ENCODE measurements at regions not wholly inside any gene's neighbourhood (a gene's known extent, or its start where the extent isn't known, plus 50 kb on each side); places are given as distances from the start of the nearest gene placed in this dataset.

DNA sequence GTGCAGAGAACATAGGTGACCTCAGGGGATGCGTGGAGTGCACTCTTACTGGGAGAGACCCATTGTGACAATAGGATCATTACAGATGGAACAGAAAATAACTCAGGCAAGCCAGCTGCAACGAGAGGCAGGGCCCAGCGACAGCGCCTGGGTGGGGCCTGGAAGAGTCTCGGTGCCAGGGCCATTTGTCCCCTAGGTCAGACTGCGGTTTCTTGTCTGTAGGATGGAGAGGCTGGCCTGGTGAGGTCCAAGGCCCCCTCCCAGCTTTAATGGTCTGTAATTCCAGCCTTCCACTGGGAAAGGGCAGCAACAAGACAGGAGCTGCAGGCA, 208.6 kb upstream of the APCDD1 start:
- peaks cover 2% of the 10 kb centered on the region for H3K27me3 Mint-ChIP-seq (ENCODE audit: low read depth)
- H3K4me1 Mint-ChIP-seq (ENCODE audit: low read depth): peaks cover 20% of the 10 kb centered on the region
- TF ChIP-seq, protein P1, sequence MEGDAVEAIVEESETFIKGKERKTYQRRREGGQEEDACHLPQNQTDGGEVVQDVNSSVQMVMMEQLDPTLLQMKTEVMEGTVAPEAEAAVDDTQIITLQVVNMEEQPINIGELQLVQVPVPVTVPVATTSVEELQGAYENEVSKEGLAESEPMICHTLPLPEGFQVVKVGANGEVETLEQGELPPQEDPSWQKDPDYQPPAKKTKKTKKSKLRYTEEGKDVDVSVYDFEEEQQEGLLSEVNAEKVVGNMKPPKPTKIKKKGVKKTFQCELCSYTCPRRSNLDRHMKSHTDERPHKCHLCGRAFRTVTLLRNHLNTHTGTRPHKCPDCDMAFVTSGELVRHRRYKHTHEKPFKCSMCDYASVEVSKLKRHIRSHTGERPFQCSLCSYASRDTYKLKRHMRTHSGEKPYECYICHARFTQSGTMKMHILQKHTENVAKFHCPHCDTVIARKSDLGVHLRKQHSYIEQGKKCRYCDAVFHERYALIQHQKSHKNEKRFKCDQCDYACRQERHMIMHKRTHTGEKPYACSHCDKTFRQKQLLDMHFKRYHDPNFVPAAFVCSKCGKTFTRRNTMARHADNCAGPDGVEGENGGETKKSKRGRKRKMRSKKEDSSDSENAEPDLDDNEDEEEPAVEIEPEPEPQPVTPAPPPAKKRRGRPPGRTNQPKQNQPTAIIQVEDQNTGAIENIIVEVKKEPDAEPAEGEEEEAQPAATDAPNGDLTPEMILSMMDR (IDR thresholded peaks at IDR 0.05): no peak
- H3K9me3 Mint-ChIP-seq (ENCODE audit: low read depth): no peaks in the 10 kb centered on the region
- H3K4me3 Mint-ChIP-seq (ENCODE audit: unreplicated experiment): no peak overlapping the region
- no peaks in the 10 kb centered on the region for H3K36me3 Mint-ChIP-seq (ENCODE audit: low read depth)
- no peak overlapping the region for H3K27ac Mint-ChIP-seq (ENCODE audit: unreplicated experiment)
- DNase-seq (ENCODE audit: low spot score): no peak

DNA sequence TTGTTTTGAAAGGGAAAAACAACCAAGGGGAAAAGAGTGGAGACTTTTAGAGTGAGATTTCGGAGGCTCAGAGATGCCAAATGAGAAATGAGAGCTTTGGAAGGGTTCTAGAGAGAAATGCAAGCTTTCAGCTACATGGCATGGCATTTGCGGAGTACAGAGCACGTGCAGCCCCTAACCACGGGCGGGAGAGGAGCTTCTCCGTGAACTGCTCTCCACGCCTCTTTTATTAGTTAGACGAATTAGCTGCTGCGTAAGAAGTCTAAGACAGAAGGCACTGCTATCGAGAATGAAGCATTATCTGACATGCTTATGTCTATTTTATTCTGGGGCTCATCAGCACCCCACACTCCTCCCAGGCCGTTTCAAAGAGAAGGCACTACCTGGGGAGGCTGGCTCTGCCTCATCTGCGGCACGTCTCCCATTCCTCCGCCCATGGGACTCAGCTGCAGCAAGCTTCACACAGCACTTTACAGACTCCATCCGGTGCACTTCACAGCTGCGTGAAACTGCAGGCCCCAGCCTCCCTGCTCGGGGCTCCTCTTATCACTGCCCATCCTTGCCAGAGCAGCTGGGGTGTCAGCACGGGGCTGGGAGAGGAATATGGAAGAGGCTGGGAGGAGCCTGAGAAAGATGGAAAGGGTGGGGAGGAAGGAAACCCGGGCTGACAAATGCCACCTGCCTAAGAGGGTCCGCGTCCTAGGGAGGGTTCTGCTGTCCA, 207.3 kb upstream of the APCDD1 start:
- TF ChIP-seq, protein P1 (IDR thresholded peaks at IDR 0.05): no peak
- peaks cover 9% of the 10 kb centered on the region for H3K4me1 Mint-ChIP-seq (ENCODE audit: low read depth)
- H3K27ac Mint-ChIP-seq (ENCODE audit: unreplicated experiment): no peak overlapping the region
- H3K9me3 Mint-ChIP-seq (ENCODE audit: low read depth): no peaks in the 10 kb centered on the region
- no peak overlapping the region for H3K4me3 Mint-ChIP-seq (ENCODE audit: unreplicated experiment)
- H3K36me3 Mint-ChIP-seq (ENCODE audit: low read depth): no peaks in the 10 kb centered on the region
- no peak for DNase-seq (ENCODE audit: low spot score)
- H3K27me3 Mint-ChIP-seq (ENCODE audit: low read depth): peaks cover 2% of the 10 kb centered on the region

DNA sequence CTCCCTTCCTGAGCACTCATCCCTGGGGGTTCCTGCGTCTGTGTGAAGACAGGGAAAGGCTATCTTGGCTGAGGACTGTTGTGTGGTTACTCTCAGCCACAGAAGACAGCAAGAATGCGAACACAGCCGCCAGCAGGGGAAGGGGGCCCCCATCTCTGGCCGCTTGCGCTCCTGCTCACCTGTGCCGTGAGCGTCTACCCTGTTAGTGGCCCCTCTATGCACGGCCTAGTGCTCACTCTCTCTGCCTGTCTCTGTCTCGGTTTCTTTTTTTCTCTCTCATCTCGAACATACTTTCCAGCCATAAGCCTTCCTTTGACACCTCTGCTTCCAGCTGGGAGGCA, 206.7 kb upstream of the APCDD1 start:
- peaks cover 2% of the 10 kb centered on the region for H3K27me3 Mint-ChIP-seq (ENCODE audit: low read depth)
- H3K36me3 Mint-ChIP-seq (ENCODE audit: low read depth): no peaks in the 10 kb centered on the region
- H3K4me1 Mint-ChIP-seq (ENCODE audit: low read depth): peaks cover 7% of the 10 kb centered on the region
- no peak overlapping the region for H3K4me3 Mint-ChIP-seq (ENCODE audit: unreplicated experiment)
- no peak overlapping the region for H3K27ac Mint-ChIP-seq (ENCODE audit: unreplicated experiment)
- no peak for DNase-seq (ENCODE audit: low spot score)
- TF ChIP-seq, protein P1 (IDR thresholded peaks at IDR 0.05): no peak
- H3K9me3 Mint-ChIP-seq (ENCODE audit: low read depth): no peaks in the 10 kb centered on the region

DNA sequence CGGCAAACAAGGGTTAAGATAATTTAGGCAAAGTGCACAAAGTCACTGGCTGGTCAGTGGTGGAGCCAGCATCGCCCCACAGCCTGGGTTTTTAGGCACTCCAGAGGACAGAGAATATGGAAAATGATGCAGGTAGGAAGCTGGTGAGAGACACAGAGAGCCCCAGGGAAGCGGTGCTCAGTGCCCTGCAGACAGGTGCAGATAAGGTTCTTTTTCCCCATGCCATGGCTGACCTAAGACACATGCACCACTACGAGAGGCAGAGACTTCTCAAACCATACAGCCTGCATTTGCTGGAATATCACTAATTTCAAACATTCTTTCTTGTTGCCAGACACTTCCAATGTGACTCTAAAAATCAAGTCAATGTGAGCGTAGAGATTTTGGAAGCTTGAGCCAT, 205.7 kb upstream of the APCDD1 start:
- peaks cover 7% of the 10 kb centered on the region for H3K4me1 Mint-ChIP-seq (ENCODE audit: low read depth)
- H3K27me3 Mint-ChIP-seq (ENCODE audit: low read depth): peaks cover 2% of the 10 kb centered on the region
- H3K27ac Mint-ChIP-seq (ENCODE audit: unreplicated experiment): no peak overlapping the region
- no peak for DNase-seq (ENCODE audit: low spot score)
- TF ChIP-seq, protein P1 (IDR thresholded peaks at IDR 0.05): no peak
- no peaks in the 10 kb centered on the region for H3K36me3 Mint-ChIP-seq (ENCODE audit: low read depth)
- no peak overlapping the region for H3K4me3 Mint-ChIP-seq (ENCODE audit: unreplicated experiment)
- H3K9me3 Mint-ChIP-seq (ENCODE audit: low read depth): no peaks in the 10 kb centered on the region

DNA sequence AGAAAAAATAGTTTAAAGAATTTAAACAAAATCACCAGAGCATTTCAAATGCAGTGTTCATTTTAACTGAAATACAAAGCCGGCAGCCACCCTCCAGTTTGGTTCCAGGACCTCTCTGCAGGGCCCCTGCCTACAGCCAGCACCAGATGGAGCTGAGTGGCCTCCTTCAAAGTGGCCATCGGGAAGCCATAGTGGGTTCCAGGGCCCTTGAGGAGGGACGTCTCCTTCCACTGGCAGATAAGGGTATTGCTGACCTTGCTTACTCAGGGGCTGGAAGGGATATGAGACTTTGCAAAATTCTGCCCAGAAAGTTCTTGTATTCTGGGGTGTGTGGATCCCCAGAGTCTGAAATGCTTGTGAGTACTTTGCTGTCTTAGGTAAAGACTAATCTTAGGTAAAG, 205.2 kb upstream of the APCDD1 start:
- Mint-ChIP-seq H3K4me1 (ENCODE audit: low read depth) (peaks cover 7% of the 10 kb centered on the region), H3K36me3 (ENCODE audit: low read depth) (no peaks in the 10 kb centered on the region), H3K9me3 (ENCODE audit: low read depth) (no peaks in the 10 kb centered on the region), H3K27me3 (ENCODE audit: low read depth) (peaks cover 2% of the 10 kb centered on the region), H3K27ac (ENCODE audit: unreplicated experiment) (no peak overlapping the region), H3K4me3 (ENCODE audit: unreplicated experiment) (no peak overlapping the region)
- TF ChIP-seq, protein P1 (IDR thresholded peaks at IDR 0.05): no peak
- no peak for DNase-seq (ENCODE audit: low spot score)

Measured in chondrocyte (in vitro differentiated cells).